ENCODE measurements at regions not wholly inside any gene's neighbourhood (a gene's known extent, or its start where the extent isn't known, plus 50 kb on each side); places are given as distances from the start of the nearest gene placed in this dataset.
A peak's percentile ranks its signal among the peaks of the same experiment; 100 is the strongest.

GRCh38 chr5:120098902-120099535, 365.1 kb upstream of the PRR16 start:
- Histone ChIP-seq H2AFZ (ENCODE audit: low read depth, low read length) (no peak overlapping the region), H3K4me3 (no peak overlapping the region), H3K9me3 (replicated peaks; ENCODE audit: control insufficient read depth, insufficient read depth, low read depth, low read length) (0 out of 2 replicates have a peak, but pooled peaks cover 2% of the 10 kb centered on the region), H4K20me1 (replicated peaks; ENCODE audit: control insufficient read depth, insufficient read depth, low read length) (no peaks in the 10 kb centered on the region), H3K4me1 (replicated peaks in 1 of 2; ENCODE audit: control insufficient read depth in 2 of 2, insufficient read depth in 2 of 2, low read length in 2 of 2) (no peaks in the 10 kb centered on the region), H3K27me3 (ENCODE audit: control insufficient read depth in 2 of 2, insufficient read depth in 2 of 2, low read length in 2 of 2) (no peaks in the 10 kb centered on the region), H3K9me1 (ENCODE audit: control insufficient read depth, insufficient read depth, low read length) (no peaks in the 10 kb centered on the region), H3K9ac (ENCODE audit: insufficient read depth in 1 of 2, low read depth in 2 of 2, low read length in 2 of 2) (no peak overlapping the region), H3K79me2 (ENCODE audit: control insufficient read depth, insufficient read depth, low read length) (no peaks in the 10 kb centered on the region), H3K4me2 (ENCODE audit: insufficient read depth, low read length) (no peak overlapping the region), H3K27ac (ENCODE audit: extremely low read depth, low read depth, low read length) (no peak overlapping the region), H3K36me3 (ENCODE audit: control insufficient read depth, insufficient read depth, low read length) (no peaks in the 10 kb centered on the region)
- intact Hi-C loops (cut with micrococcal nuclease) (no loop called here), in situ Hi-C loops (cut with MboI) (no loop called here)
- WGBS (ENCODE audit: insufficient coverage, low coverage, missing lambda C conversion rate) = 1% methylated on average over 5 of the region's 5 CpGs
- BruUV-seq (replicated peaks) = no TSS peak
- POLR2A ChIA-PET = no interaction called here
- DNase-seq (ENCODE audit: extremely low read depth in 1 of 4, low spot score in 3 of 4) (no peak), ATAC-seq (no peak), FAIRE-seq (no peak)
- TF ChIP-seq SMARCC2 (IDR thresholded peaks at IDR 0.05; ENCODE audit: low read depth) = no peak
- TF ChIP-seq FOXK2 (conservative IDR thresholded peaks at IDR 0.05 in 1 of 2, IDR thresholded peaks at IDR 0.05 in 1 of 2; ENCODE audit: low read depth in 2 of 2) = no peak
- TF ChIP-seq HSF4 (CRISPR knock-in tag; IDR thresholded peaks at IDR 0.05; ENCODE audit: borderline replicate concordance) = no peak
- no peak for TF ChIP-seq HNRNPL (IDR thresholded peaks at IDR 0.05; ENCODE audit: low read depth, low read length)
- CTCF ChIA-PET (ENCODE audit: low intra/inter-chr PET ratio) = no interaction called here

GRCh38 chr5:120101771-120102170, 362.3 kb upstream of the PRR16 start:
- no peak overlapping the region for H3K9ac ChIP-seq (ENCODE audit: insufficient read depth in 1 of 2, low read depth in 2 of 2, low read length in 2 of 2)
- BruUV-seq (replicated peaks) = no TSS peak
- H3K4me3 ChIP-seq = no peak overlapping the region
- ChIA-PET CTCF (ENCODE audit: low intra/inter-chr PET ratio) (no interaction called here), POLR2A (no interaction called here)
- no peak overlapping the region for H2AFZ ChIP-seq (ENCODE audit: low read depth, low read length)
- no peaks in the 10 kb centered on the region for H3K36me3 ChIP-seq (ENCODE audit: control insufficient read depth, insufficient read depth, low read length)
- intact Hi-C loops (cut with micrococcal nuclease) = no loop called here
- H3K4me2 ChIP-seq (ENCODE audit: insufficient read depth, low read length) = no peak overlapping the region
- H4K20me1 ChIP-seq (replicated peaks; ENCODE audit: control insufficient read depth, insufficient read depth, low read length) = no peaks in the 10 kb centered on the region
- no peaks in the 10 kb centered on the region for H3K9me1 ChIP-seq (ENCODE audit: control insufficient read depth, insufficient read depth, low read length)
- H3K4me1 ChIP-seq (replicated peaks in 1 of 2; ENCODE audit: control insufficient read depth in 2 of 2, insufficient read depth in 2 of 2, low read length in 2 of 2) = no peaks in the 10 kb centered on the region
- DNase-seq (ENCODE audit: extremely low read depth in 1 of 4, low spot score in 3 of 4) = no peak
- TF ChIP-seq SMAD4 (CRISPR knock-in tag; conservative IDR thresholded peaks at IDR 0.05) = 0 out of 2 replicates have a peak, but pooled peaks have one; percentile 43
- TF ChIP-seq EHMT2 (IDR thresholded peaks at IDR 0.05) = no peak
- no peak overlapping the region for H3K27ac ChIP-seq (ENCODE audit: extremely low read depth, low read depth, low read length)
- ATAC-seq = no peak
- H3K27me3 ChIP-seq (ENCODE audit: control insufficient read depth in 2 of 2, insufficient read depth in 2 of 2, low read length in 2 of 2) = no peaks in the 10 kb centered on the region
- in situ Hi-C loops (cut with MboI) = no loop called here
- FAIRE-seq = no peak
- no peaks in the 10 kb centered on the region for H3K79me2 ChIP-seq (ENCODE audit: control insufficient read depth, insufficient read depth, low read length)
- H3K9me3 ChIP-seq (replicated peaks; ENCODE audit: control insufficient read depth, insufficient read depth, low read depth, low read length) = 0 out of 2 replicates have a peak, but pooled peaks cover 2% of the 10 kb centered on the region

Data from K562 (cell line).